GM18517 (cell line): ENCODE measurements at regions not wholly inside any gene's neighbourhood (a gene's known extent, or its start where the extent isn't known, plus 50 kb on each side); places are given as distances from the start of the nearest gene placed in this dataset.
"Not testable (repeated sequence)": the region's sequence is repeated elsewhere in the genome, so short reads cannot be mapped to it uniquely, and the experiment has no call there.

Source experiments
- ATAC-seq: cut with Tn5 transposase; IDR thresholded peaks from one replicate; pipeline ENCODE4 v1.9.1; 2021; ENCODE audit warnings: mild to moderate bottlenecking, moderate library complexity; ENCODE audit not compliant: unreplicated experiment

- ATAC-seq: no peak
Measured at GRCh38 chr6:2324166-2324953, 79.0 kb upstream of the GMDS start.

GRCh38 chr6:2317498-2317897, 72.1 kb upstream of the GMDS start:
- not testable (repeated sequence) for ATAC-seq

GRCh38 chr6:2314641-2315040, 69.2 kb upstream of the GMDS start:
- no peak for ATAC-seq

- ATAC-seq: no peak
Measured at GRCh38 chr6:2310042-2310441, 64.6 kb upstream of the GMDS start.

GRCh38 chr6:2309122-2309521, 63.7 kb upstream of the GMDS start:
- ATAC-seq: no peak

GRCh38 chr6:2307799-2308198, 62.4 kb upstream of the GMDS start:
- ATAC-seq: no peak

GRCh38 chr6:2305951-2306350, 60.5 kb upstream of the GMDS start:
- ATAC-seq: no peak

GRCh38 chr6:2302482-2302881, 57.1 kb upstream of the GMDS start:
- not testable (repeated sequence) for ATAC-seq

GRCh38 chr6:2296781-2297180, 51.4 kb upstream of the GMDS start:
- ATAC-seq: no peak
